PC-3 (cell line): ENCODE measurements at regions not wholly inside any gene's neighbourhood (a gene's known extent, or its start where the extent isn't known, plus 50 kb on each side); places are given as distances from the start of the nearest gene placed in this dataset.

Experiments used
- EZH2 ChIP-seq: fragments of 300-600 bp; sonication (generic); IDR thresholded peaks from one replicate; pipeline ENCODE4 v1.6.1; 2017; ENCODE audit warnings: antibody characterized with exemption, mild to moderate bottlenecking, low read length; ENCODE audit not compliant: unreplicated experiment
- TF ChIP-seq, protein P1 (sequence below): fragments of 300-600 bp; sonication (generic); conservative IDR thresholded peaks from 2 replicates; pipeline ENCODE4 v1.5.1; 2017; ENCODE audit warnings: antibody characterized with exemption, low read depth, mild to moderate bottlenecking, low read length

DNA sequence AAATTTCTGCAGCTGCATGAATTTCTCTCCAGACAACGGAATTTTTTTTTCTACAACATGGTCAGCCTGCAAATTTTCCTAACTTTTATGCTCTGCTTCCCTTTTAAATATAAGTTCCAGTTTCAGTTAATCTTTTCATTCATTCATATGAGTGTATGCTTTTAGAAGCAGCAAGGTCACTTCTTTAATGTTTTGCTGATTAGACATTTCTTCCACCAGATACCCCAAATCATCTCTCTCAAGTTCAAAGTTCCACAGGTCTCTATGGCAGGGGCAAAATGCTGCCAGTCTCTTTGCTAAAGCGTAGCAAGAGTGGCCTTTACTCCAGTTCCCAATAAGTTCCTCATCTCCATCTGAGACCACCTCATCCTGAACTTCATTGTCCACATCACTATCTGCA, 205.6 kb upstream of the GRM7 start:
- no peak for TF ChIP-seq EZH2
- TF ChIP-seq, protein P1, sequence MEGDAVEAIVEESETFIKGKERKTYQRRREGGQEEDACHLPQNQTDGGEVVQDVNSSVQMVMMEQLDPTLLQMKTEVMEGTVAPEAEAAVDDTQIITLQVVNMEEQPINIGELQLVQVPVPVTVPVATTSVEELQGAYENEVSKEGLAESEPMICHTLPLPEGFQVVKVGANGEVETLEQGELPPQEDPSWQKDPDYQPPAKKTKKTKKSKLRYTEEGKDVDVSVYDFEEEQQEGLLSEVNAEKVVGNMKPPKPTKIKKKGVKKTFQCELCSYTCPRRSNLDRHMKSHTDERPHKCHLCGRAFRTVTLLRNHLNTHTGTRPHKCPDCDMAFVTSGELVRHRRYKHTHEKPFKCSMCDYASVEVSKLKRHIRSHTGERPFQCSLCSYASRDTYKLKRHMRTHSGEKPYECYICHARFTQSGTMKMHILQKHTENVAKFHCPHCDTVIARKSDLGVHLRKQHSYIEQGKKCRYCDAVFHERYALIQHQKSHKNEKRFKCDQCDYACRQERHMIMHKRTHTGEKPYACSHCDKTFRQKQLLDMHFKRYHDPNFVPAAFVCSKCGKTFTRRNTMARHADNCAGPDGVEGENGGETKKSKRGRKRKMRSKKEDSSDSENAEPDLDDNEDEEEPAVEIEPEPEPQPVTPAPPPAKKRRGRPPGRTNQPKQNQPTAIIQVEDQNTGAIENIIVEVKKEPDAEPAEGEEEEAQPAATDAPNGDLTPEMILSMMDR, result no peak
